ENCODE measurements at regions not wholly inside any gene's neighbourhood (a gene's known extent, or its start where the extent isn't known, plus 50 kb on each side); places are given as distances from the start of the nearest gene placed in this dataset.

- no peak overlapping the region for H3K4me3 Mint-ChIP-seq (ENCODE audit: unreplicated experiment)
- DNase-seq (ENCODE audit: low spot score), result no peak
- no peaks in the 10 kb centered on the region for H3K36me3 Mint-ChIP-seq (ENCODE audit: low read depth, unreplicated experiment)
- H3K27ac Mint-ChIP-seq (ENCODE audit: unreplicated experiment), result no peak overlapping the region
- TF ChIP-seq, protein P1, sequence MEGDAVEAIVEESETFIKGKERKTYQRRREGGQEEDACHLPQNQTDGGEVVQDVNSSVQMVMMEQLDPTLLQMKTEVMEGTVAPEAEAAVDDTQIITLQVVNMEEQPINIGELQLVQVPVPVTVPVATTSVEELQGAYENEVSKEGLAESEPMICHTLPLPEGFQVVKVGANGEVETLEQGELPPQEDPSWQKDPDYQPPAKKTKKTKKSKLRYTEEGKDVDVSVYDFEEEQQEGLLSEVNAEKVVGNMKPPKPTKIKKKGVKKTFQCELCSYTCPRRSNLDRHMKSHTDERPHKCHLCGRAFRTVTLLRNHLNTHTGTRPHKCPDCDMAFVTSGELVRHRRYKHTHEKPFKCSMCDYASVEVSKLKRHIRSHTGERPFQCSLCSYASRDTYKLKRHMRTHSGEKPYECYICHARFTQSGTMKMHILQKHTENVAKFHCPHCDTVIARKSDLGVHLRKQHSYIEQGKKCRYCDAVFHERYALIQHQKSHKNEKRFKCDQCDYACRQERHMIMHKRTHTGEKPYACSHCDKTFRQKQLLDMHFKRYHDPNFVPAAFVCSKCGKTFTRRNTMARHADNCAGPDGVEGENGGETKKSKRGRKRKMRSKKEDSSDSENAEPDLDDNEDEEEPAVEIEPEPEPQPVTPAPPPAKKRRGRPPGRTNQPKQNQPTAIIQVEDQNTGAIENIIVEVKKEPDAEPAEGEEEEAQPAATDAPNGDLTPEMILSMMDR (IDR thresholded peaks at IDR 0.05; ENCODE audit: unreplicated experiment), result no peak
- H3K27me3 Mint-ChIP-seq (ENCODE audit: unreplicated experiment), result no peaks in the 10 kb centered on the region
- H3K9me3 Mint-ChIP-seq (ENCODE audit: unreplicated experiment), result no peaks in the 10 kb centered on the region
- H3K4me1 Mint-ChIP-seq (ENCODE audit: unreplicated experiment), result peaks cover 25% of the 10 kb centered on the region
Measured at GRCh38 chr10:113264333-113265131, 288.3 kb upstream of the HABP2 start.

GRCh38 chr10:113266147-113266546 is 286.7 kb upstream of the HABP2 start:
- Mint-ChIP-seq H3K9me3 (ENCODE audit: unreplicated experiment) (no peaks in the 10 kb centered on the region), H3K27ac (ENCODE audit: unreplicated experiment) (no peak overlapping the region), H3K4me1 (ENCODE audit: unreplicated experiment) (peaks cover 19% of the 10 kb centered on the region), H3K4me3 (ENCODE audit: unreplicated experiment) (no peak overlapping the region), H3K27me3 (ENCODE audit: unreplicated experiment) (no peaks in the 10 kb centered on the region), H3K36me3 (ENCODE audit: low read depth, unreplicated experiment) (no peaks in the 10 kb centered on the region)
- no peak for DNase-seq (ENCODE audit: low spot score)
- TF ChIP-seq, protein P1 (IDR thresholded peaks at IDR 0.05; ENCODE audit: unreplicated experiment), result no peak

GRCh38 chr10:113267619-113268562 is 285.0 kb upstream of the HABP2 start:
- H3K27ac Mint-ChIP-seq (ENCODE audit: unreplicated experiment), result no peak overlapping the region
- no peak overlapping the region for H3K4me3 Mint-ChIP-seq (ENCODE audit: unreplicated experiment)
- peaks cover 12% of the 10 kb centered on the region for H3K4me1 Mint-ChIP-seq (ENCODE audit: unreplicated experiment)
- DNase-seq (ENCODE audit: low spot score), result no peak
- H3K9me3 Mint-ChIP-seq (ENCODE audit: unreplicated experiment), result no peaks in the 10 kb centered on the region
- TF ChIP-seq, protein P1 (IDR thresholded peaks at IDR 0.05; ENCODE audit: unreplicated experiment), result no peak
- H3K36me3 Mint-ChIP-seq (ENCODE audit: low read depth, unreplicated experiment), result no peaks in the 10 kb centered on the region
- H3K27me3 Mint-ChIP-seq (ENCODE audit: unreplicated experiment), result peaks cover 2% of the 10 kb centered on the region

GRCh38 chr10:113269333-113269732 is 283.5 kb upstream of the HABP2 start:
- H3K4me3 Mint-ChIP-seq (ENCODE audit: unreplicated experiment), result no peak overlapping the region
- H3K27me3 Mint-ChIP-seq (ENCODE audit: unreplicated experiment), result peaks cover 2% of the 10 kb centered on the region
- TF ChIP-seq, protein P1 (IDR thresholded peaks at IDR 0.05; ENCODE audit: unreplicated experiment), result no peak
- H3K4me1 Mint-ChIP-seq (ENCODE audit: unreplicated experiment), result peaks cover 19% of the 10 kb centered on the region
- no peak overlapping the region for H3K27ac Mint-ChIP-seq (ENCODE audit: unreplicated experiment)
- no peaks in the 10 kb centered on the region for H3K9me3 Mint-ChIP-seq (ENCODE audit: unreplicated experiment)
- no peak for DNase-seq (ENCODE audit: low spot score)
- no peaks in the 10 kb centered on the region for H3K36me3 Mint-ChIP-seq (ENCODE audit: low read depth, unreplicated experiment)
